NCI-H748 (cell line): ENCODE measurements at regions not wholly inside any gene's neighbourhood (a gene's known extent, or its start where the extent isn't known, plus 50 kb on each side); places are given as distances from the start of the nearest gene placed in this dataset.

Experiments used
- DNase-seq: peaks from one replicate; lab custom pipeline; 2025; ENCODE audit not compliant: unreplicated experiment; lab: John Stamatoyannopoulos, UW

- DNase-seq: no peak
Measured at GRCh38 chr16:62648256-62648655, 612.0 kb upstream of the CDH8 start.

GRCh38 chr16:62644030-62644812 lies 608.0 kb upstream of the CDH8 start:
- no peak for DNase-seq

GRCh38 chr16:62642677-62643076 lies 606.4 kb upstream of the CDH8 start:
- no peak for DNase-seq

- DNase-seq: no peak
Measured at GRCh38 chr16:62639890-62640289, 603.7 kb upstream of the CDH8 start.

- DNase-seq: peak; percentile 2
Measured at GRCh38 chr16:62638964-62639870, 603.0 kb upstream of the CDH8 start.

GRCh38 chr16:62638324-62638911 lies 602.2 kb upstream of the CDH8 start:
- DNase-seq: no peak

GRCh38 chr16:62625326-62625725 lies 589.1 kb upstream of the CDH8 start:
- no peak for DNase-seq

GRCh38 chr16:62620275-62620674 lies 584.0 kb upstream of the CDH8 start:
- DNase-seq: no peak

GRCh38 chr16:62615526-62615925 lies 579.3 kb upstream of the CDH8 start:
- no peak for DNase-seq

GRCh38 chr16:62610291-62610690 lies 574.1 kb upstream of the CDH8 start:
- DNase-seq: no peak

- no peak for DNase-seq
Measured at GRCh38 chr16:62602790-62603189, 566.6 kb upstream of the CDH8 start.

- no peak for DNase-seq
Measured at GRCh38 chr16:62597875-62598274, 561.6 kb upstream of the CDH8 start.

GRCh38 chr16:62596584-62596983 lies 560.3 kb upstream of the CDH8 start:
- no peak for DNase-seq

GRCh38 chr16:62596125-62596524 lies 559.9 kb upstream of the CDH8 start:
- no peak for DNase-seq

GRCh38 chr16:62586128-62586862 lies 550.1 kb upstream of the CDH8 start:
- no peak for DNase-seq

- no peak for DNase-seq
Measured at GRCh38 chr16:62585041-62585545, 548.9 kb upstream of the CDH8 start.

GRCh38 chr16:62583414-62583813 lies 547.2 kb upstream of the CDH8 start:
- DNase-seq: no peak

- no peak for DNase-seq
Measured at GRCh38 chr16:62573466-62573865, 537.2 kb upstream of the CDH8 start.

GRCh38 chr16:62568926-62569325 lies 532.7 kb upstream of the CDH8 start:
- DNase-seq: no peak

- no peak for DNase-seq
Measured at GRCh38 chr16:62565706-62566105, 529.5 kb upstream of the CDH8 start.

- DNase-seq: no peak
Measured at GRCh38 chr16:62564291-62564690, 528.1 kb upstream of the CDH8 start.
